SK-N-SH (cell line): ENCODE measurements at regions not wholly inside any gene's neighbourhood (a gene's known extent, or its start where the extent isn't known, plus 50 kb on each side); places are given as distances from the start of the nearest gene placed in this dataset.

ENCODE experiments used
- CTCF ChIA-PET: fragments of 300-600, 350-600 bp; formaldehyde crosslinking; extraction: SDS; loops from one replicate; lab custom pipeline; 2021; lab: Yijun Ruan, JAX
- POLR2A ChIA-PET: fragments of 350-600 bp; sonication (Branson Sonifier 250); formaldehyde crosslinking; extraction: SDS; loops from one replicate; lab custom pipeline; 2020; ENCODE audit warnings: antibody characterized with exemption, inconsistent platforms; lab: Yijun Ruan, JAX
- DNase-seq: peaks from one replicate; pipeline ENCODE4 v3.0.0; 2012
- H2AFZ ChIP-seq: fragments of 200-600 bp; sonication (generic); 2 replicates; pipeline ENCODE4 v1.8.1; 2016; ENCODE audit warnings: antibody characterized with exemption, mild to moderate bottlenecking, low read depth
- H3F3A ChIP-seq: fragments of 200-600 bp; sonication (generic); replicated peaks from 2 replicates; pipeline ENCODE3; 2016; ENCODE audit warnings: antibody characterized with exemption, mild to moderate bottlenecking; ENCODE audit not compliant: insufficient read depth
- H3K27ac ChIP-seq, 2 experiments: fragments of 200-500 bp in 1 of 2; fragments of 200-600 bp in 1 of 2; sonication (Bioruptor generic) in 1 of 2; sonication (generic), shearing (Covaris generic) in 1 of 2; 2 replicates each; pipeline versions ENCODE4 v1.5.1 to v1.6.1; 2014 to 2016; ENCODE audit warnings: low read depth in 2 of 2, inconsistent platforms in 1 of 2, low read length in 1 of 2, mild to moderate bottlenecking in 1 of 2, mixed read lengths in 1 of 2
- H3K27me3 ChIP-seq: fragments of 200-600 bp; sonication (generic), shearing (Covaris generic); 2 replicates; pipeline ENCODE4 v1.6.1; 2016; ENCODE audit warnings: mixed run types; ENCODE audit not compliant: insufficient read depth
- H3K36me3 ChIP-seq, 2 experiments: fragments of 200-500 bp in 1 of 2; fragments of 200-600 bp in 1 of 2; sonication (Bioruptor generic) in 1 of 2; sonication (generic) in 1 of 2; replicated peaks in 1 of 2; 2 replicates each; pipeline versions ENCODE3 to v1.5.1; 2014 to 2016; ENCODE audit warnings: low read length in 1 of 2, mild to moderate bottlenecking in 1 of 2; ENCODE audit not compliant: insufficient read depth in 2 of 2, control insufficient read depth in 1 of 2
- H3K4me1 ChIP-seq, 2 experiments: fragments of 200-500 bp in 1 of 2; fragments of 200-600 bp in 1 of 2; sonication (Bioruptor generic) in 1 of 2; sonication (generic), shearing (Covaris generic) in 1 of 2; 2 replicates each; pipeline versions ENCODE4 v1.5.1 to v1.6.1; 2014 to 2016; ENCODE audit warnings: low read depth in 1 of 2, low read length in 1 of 2, mixed run types in 1 of 2; ENCODE audit not compliant: insufficient read depth in 2 of 2, control insufficient read depth in 1 of 2
- H3K4me2 ChIP-seq: fragments of 200-600 bp; sonication (generic), shearing (Covaris generic); 2 replicates; pipeline ENCODE4 v1.6.1; 2017; ENCODE audit warnings: mixed run types
- H3K4me3 ChIP-seq, 2 experiments: fragments of 200-500 bp in 1 of 2; fragments of 200-600 bp in 1 of 2; sonication (Bioruptor generic) in 1 of 2; sonication (generic), shearing (Covaris generic) in 1 of 2; 2 replicates each; pipeline versions ENCODE4 v1.5.1 to v1.8.1; 2014 to 2016; ENCODE audit warnings: low read depth in 2 of 2, inconsistent platforms in 1 of 2, low read length in 1 of 2, mild to moderate bottlenecking in 1 of 2, mixed read lengths in 1 of 2, moderate library complexity in 1 of 2
- H3K79me2 ChIP-seq: fragments of 200-600 bp; sonication (generic); 2 replicates; pipeline ENCODE4 v1.8.1; 2017; ENCODE audit warnings: mild to moderate bottlenecking; ENCODE audit not compliant: insufficient read depth
- H3K9ac ChIP-seq: fragments of 200-600 bp; sonication (generic); 2 replicates; pipeline ENCODE4 v1.6.1; 2017; ENCODE audit warnings: mixed run types
- H3K9me2 ChIP-seq: fragments of 200-600 bp; sonication (generic); 2 replicates; pipeline ENCODE4 v1.6.1; 2017; ENCODE audit warnings: mixed run types
- H3K9me3 ChIP-seq: fragments of 200-600 bp; sonication (generic); 2 replicates; pipeline ENCODE4 v1.6.1; 2017; ENCODE audit warnings: mixed run types, mild to moderate bottlenecking, moderate library complexity
- H4K20me1 ChIP-seq: fragments of 200-600 bp; sonication (generic); 2 replicates; pipeline ENCODE4 v1.6.1; 2017; ENCODE audit warnings: mild to moderate bottlenecking, mixed run types; ENCODE audit not compliant: insufficient read depth
- CHD2 ChIP-seq: fragments of 150-350 bp; IDR thresholded peaks from 2 replicates; pipeline ENCODE4 v1.6.1; 2018; ENCODE audit warnings: low read length; ENCODE audit not compliant: partially characterized antibody
- EP300 ChIP-seq, 2 experiments: IDR thresholded peaks; 2 replicates each; pipeline versions ENCODE4 v1.4.0 to v1.6.1; 2012; ENCODE audit warnings: borderline replicate concordance in 1 of 2, low read depth in 1 of 2, low read length in 1 of 2
- EZH2phosphoT487 ChIP-seq: fragments of 200-600 bp; sonication (generic); IDR thresholded peaks from 2 replicates; pipeline ENCODE4 v1.6.1; 2017; ENCODE audit warnings: low read depth, mixed run types, mild to moderate bottlenecking, antibody characterized with exemption, moderate library complexity, borderline replicate concordance
- FOXM1 ChIP-seq: IDR thresholded peaks from 2 replicates; pipeline ENCODE4 v1.4.0; 2012; ENCODE audit warnings: low read depth, mild to moderate bottlenecking
- GABPA ChIP-seq: IDR thresholded peaks from 2 replicates; pipeline ENCODE4 v1.4.0; 2012; ENCODE audit warnings: low read depth, mild to moderate bottlenecking
- GATA2 ChIP-seq: sonication (generic); formaldehyde crosslinking; IDR thresholded peaks from 2 replicates; pipeline ENCODE4 v1.5.0; 2020; ENCODE audit warnings: mild to moderate bottlenecking, missing genetic modification reagents
- IRF3 ChIP-seq: fragments of 150-350 bp; IDR thresholded peaks from 2 replicates; pipeline ENCODE4 v1.6.1; 2016; ENCODE audit warnings: mild to moderate bottlenecking, low read depth, low read length
- JUND ChIP-seq: IDR thresholded peaks from 2 replicates; pipeline ENCODE4 v1.4.0; 2012
- MAX ChIP-seq: IDR thresholded peaks from 2 replicates; pipeline ENCODE4 v1.4.0; 2012; ENCODE audit warnings: low read depth
- NRF1 ChIP-seq: IDR thresholded peaks from 2 replicates; pipeline ENCODE4 v1.6.1; 2012; ENCODE audit warnings: low read depth, mild to moderate bottlenecking, low read length
- PBX3 ChIP-seq: IDR thresholded peaks from 2 replicates; pipeline ENCODE4; 2012
- SMC3 ChIP-seq: IDR thresholded peaks from 2 replicates; pipeline ENCODE4 v1.6.1; 2012; ENCODE audit warnings: low read depth, low read length, improper control_type of control experiment
- TAF1 ChIP-seq: IDR thresholded peaks from 2 replicates; pipeline ENCODE4 v1.6.1; 2012; ENCODE audit warnings: low read depth, mild to moderate bottlenecking, low read length, moderate library complexity, borderline replicate concordance
- TEAD4 ChIP-seq: IDR thresholded peaks from 2 replicates; pipeline ENCODE4 v1.4.0; 2012; ENCODE audit warnings: mild to moderate bottlenecking, borderline replicate concordance; ENCODE audit not compliant: insufficient read depth
- YY1 ChIP-seq: IDR thresholded peaks from 2 replicates; pipeline ENCODE4 v1.4.0; 2012; ENCODE audit warnings: low read depth, mild to moderate bottlenecking
- ZBTB33 ChIP-seq: IDR thresholded peaks from 2 replicates; pipeline ENCODE4 v1.4.0; 2012; ENCODE audit warnings: low read depth, borderline replicate concordance
- WGBS: methylation state at CpG from one replicate; pipeline ENCODE4 v1.1.6; 2017; ENCODE audit warnings: low lambda C conversion rate; 5-methylcytosine and 5-hydroxymethylcytosine counted together
- TF ChIP-seq, protein P1 (sequence below): fragments of 200-600 bp; sonication (generic); IDR thresholded peaks from 2 replicates; pipeline ENCODE4 v1.6.1; 2017; ENCODE audit warnings: antibody characterized with exemption, mild to moderate bottlenecking, moderate library complexity

- H3K9me3 ChIP-seq, result no peaks in the 10 kb centered on the region
- H3K36me3 ChIP-seq, result no peaks in the 10 kb centered on the region
- no peaks in the 10 kb centered on the region; a peak in 1 of 4 replicates for H3K4me1 ChIP-seq
- no peak for DNase-seq
- WGBS, result 83% methylated on average over 7 of the region's 7 CpGs
- no peak overlapping the region for H3K4me2 ChIP-seq
- H3K79me2 ChIP-seq, result no peaks in the 10 kb centered on the region
- ChIA-PET CTCF (interaction anchor here (0.6 to 1.1 kb wide), 2 partner anchors 11 to 16 kb away, joined by 3 to 4 read pairs; no protein-coding TSS in a partner anchor), POLR2A (no interaction called here)
- H3F3A ChIP-seq, result no peaks in the 10 kb centered on the region
- no peaks in the 10 kb centered on the region for H4K20me1 ChIP-seq
- no peak for TF ChIP-seq MAX
- no peak for TF ChIP-seq YY1
- no peak for TF ChIP-seq FOXM1
- no peak for TF ChIP-seq NRF1
- TF ChIP-seq EP300 (IDR thresholded peaks at IDR 0.05; ENCODE audit: borderline replicate concordance in 1 of 2, low read depth in 1 of 2, low read length in 1 of 2), result no peak
- no peak for TF ChIP-seq EZH2phosphoT487
- TF ChIP-seq, protein P1, sequence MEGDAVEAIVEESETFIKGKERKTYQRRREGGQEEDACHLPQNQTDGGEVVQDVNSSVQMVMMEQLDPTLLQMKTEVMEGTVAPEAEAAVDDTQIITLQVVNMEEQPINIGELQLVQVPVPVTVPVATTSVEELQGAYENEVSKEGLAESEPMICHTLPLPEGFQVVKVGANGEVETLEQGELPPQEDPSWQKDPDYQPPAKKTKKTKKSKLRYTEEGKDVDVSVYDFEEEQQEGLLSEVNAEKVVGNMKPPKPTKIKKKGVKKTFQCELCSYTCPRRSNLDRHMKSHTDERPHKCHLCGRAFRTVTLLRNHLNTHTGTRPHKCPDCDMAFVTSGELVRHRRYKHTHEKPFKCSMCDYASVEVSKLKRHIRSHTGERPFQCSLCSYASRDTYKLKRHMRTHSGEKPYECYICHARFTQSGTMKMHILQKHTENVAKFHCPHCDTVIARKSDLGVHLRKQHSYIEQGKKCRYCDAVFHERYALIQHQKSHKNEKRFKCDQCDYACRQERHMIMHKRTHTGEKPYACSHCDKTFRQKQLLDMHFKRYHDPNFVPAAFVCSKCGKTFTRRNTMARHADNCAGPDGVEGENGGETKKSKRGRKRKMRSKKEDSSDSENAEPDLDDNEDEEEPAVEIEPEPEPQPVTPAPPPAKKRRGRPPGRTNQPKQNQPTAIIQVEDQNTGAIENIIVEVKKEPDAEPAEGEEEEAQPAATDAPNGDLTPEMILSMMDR, result no peak
- no peak for TF ChIP-seq ZBTB33
- TF ChIP-seq GATA2 (CRISPR knock-in tag), result no peak
- TF ChIP-seq TAF1, result no peak
- TF ChIP-seq GABPA, result no peak
- TF ChIP-seq IRF3, result no peak
- no peak for TF ChIP-seq PBX3
- TF ChIP-seq CHD2, result no peak
- no peak for TF ChIP-seq TEAD4
- TF ChIP-seq JUND, result no peak
- TF ChIP-seq SMC3, result no peak
- no peak overlapping the region for H3K4me3 ChIP-seq
- H3K27ac ChIP-seq, result no peak overlapping the region
- H3K9me2 ChIP-seq, result no peaks in the 10 kb centered on the region
- no peak overlapping the region for H3K9ac ChIP-seq
- no peaks in the 10 kb centered on the region for H3K27me3 ChIP-seq
- H2AFZ ChIP-seq, result no peak overlapping the region
These were observed 80.7 kb upstream of the HDAC9 start for GRCh38 chr7:18414885-18415284.
